ENCODE measurements at regions not wholly inside any gene's neighbourhood (a gene's known extent, or its start where the extent isn't known, plus 50 kb on each side); places are given as distances from the start of the nearest gene placed in this dataset.

GRCh38 chr3:177476921-177477435 lies 279.7 kb upstream of the TBL1XR1 start:
- H3K9me3 ChIP-seq (ENCODE audit: low read depth, low read length): no peaks in the 10 kb centered on the region
- H3K36me3 ChIP-seq (ENCODE audit: insufficient read depth, low read length): no peaks in the 10 kb centered on the region
- H3K27ac ChIP-seq: no peak overlapping the region
- no peak overlapping the region for H3K9ac ChIP-seq (ENCODE audit: insufficient read length)
- H3K4me3 ChIP-seq: no peak overlapping the region
- TF ChIP-seq FOXP2 (optimal IDR thresholded peaks at IDR 0.05; ENCODE audit: control extremely low read depth, extremely low read length, insufficient read depth) (no peak), EZH2 (IDR thresholded peaks at IDR 0.05) (no peak), POLR2AphosphoS5 (IDR thresholded peaks at IDR 0.05; ENCODE audit: borderline replicate concordance, low read depth, low read length) (no peak)
- DNase-seq (ENCODE audit: low read depth, low spot score): no peak

DNA sequence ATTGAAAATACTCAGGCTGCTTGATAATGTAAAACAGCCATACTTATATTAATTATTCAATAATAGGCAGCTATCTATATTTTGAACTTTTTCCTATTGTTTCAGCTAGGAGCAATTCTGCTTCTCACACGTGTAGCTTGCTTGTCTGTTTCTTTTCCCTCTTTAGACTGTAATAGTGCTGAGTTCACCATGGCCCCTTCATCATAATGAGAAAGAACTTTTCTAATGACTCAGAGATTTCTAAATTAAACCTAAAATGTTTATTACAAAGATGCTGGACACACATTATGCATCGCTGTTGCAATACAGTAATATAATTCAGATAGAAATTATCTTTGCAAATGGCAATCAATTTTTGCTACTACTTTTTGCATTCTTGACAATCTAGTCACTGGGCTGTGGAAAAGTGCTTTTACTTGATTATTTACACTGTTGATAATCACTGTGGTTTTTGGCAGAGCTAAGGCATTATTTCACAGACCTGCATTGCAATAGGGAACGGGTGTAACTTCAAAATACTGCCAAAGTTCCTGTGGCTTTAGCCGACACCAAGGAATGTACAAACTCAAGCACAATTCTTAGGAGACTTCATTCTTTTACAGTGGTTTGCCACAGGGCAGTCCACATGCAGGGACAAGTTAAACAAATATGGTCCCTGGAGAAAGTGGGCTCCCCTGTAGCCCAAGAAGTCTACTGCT lies 281.0 kb upstream of the TBL1XR1 start:
- peak; percentile 63 for DNase-seq (ENCODE audit: low read depth, low spot score)
- peak overlapping the region; percentile 38; the same call in 1 of the 2 replicates for H3K4me3 ChIP-seq
- TF ChIP-seq FOXP2 (optimal IDR thresholded peaks at IDR 0.05; ENCODE audit: control extremely low read depth, extremely low read length, insufficient read depth) (peak; percentile 23), POLR2AphosphoS5 (IDR thresholded peaks at IDR 0.05; ENCODE audit: borderline replicate concordance, low read depth, low read length) (no peak)
- H3K9ac ChIP-seq (ENCODE audit: insufficient read length): peak overlapping the region; percentile 8
- peak overlapping the region; percentile 81 for H3K27ac ChIP-seq
- no peaks in the 10 kb centered on the region for H3K9me3 ChIP-seq (ENCODE audit: low read depth, low read length)
- H3K36me3 ChIP-seq (ENCODE audit: insufficient read depth, low read length): no peaks in the 10 kb centered on the region

- Histone ChIP-seq H3K9ac (ENCODE audit: insufficient read length) (no peak overlapping the region), H3K4me3 (no peak overlapping the region), H3K27ac (0 out of 2 replicates have a peak overlapping the region, but pooled peaks have one; percentile 81), H3K36me3 (ENCODE audit: insufficient read depth, low read length) (no peaks in the 10 kb centered on the region), H3K9me3 (ENCODE audit: low read depth, low read length) (no peaks in the 10 kb centered on the region)
- no peak for TF ChIP-seq EZH2 (IDR thresholded peaks at IDR 0.05)
- TF ChIP-seq POLR2AphosphoS5 (IDR thresholded peaks at IDR 0.05; ENCODE audit: borderline replicate concordance, low read depth, low read length): no peak
- TF ChIP-seq FOXP2 (optimal IDR thresholded peaks at IDR 0.05; ENCODE audit: control extremely low read depth, extremely low read length, insufficient read depth): no peak
- DNase-seq (ENCODE audit: low read depth, low spot score): no peak
These were observed 282.3 kb upstream of the TBL1XR1 start for GRCh38 chr3:177479630-177480029.

GRCh38 chr3:177481329-177481728 lies 284.0 kb upstream of the TBL1XR1 start:
- no peak for TF ChIP-seq EZH2 (IDR thresholded peaks at IDR 0.05)
- no peak for TF ChIP-seq FOXP2 (optimal IDR thresholded peaks at IDR 0.05; ENCODE audit: control extremely low read depth, extremely low read length, insufficient read depth)
- no peak for TF ChIP-seq POLR2AphosphoS5 (IDR thresholded peaks at IDR 0.05; ENCODE audit: borderline replicate concordance, low read depth, low read length)
- no peak for DNase-seq (ENCODE audit: low read depth, low spot score)
- no peak overlapping the region for H3K4me3 ChIP-seq
- peaks cover 2% of the 10 kb centered on the region; the same call in 1 of the 2 replicates for H3K9me3 ChIP-seq (ENCODE audit: low read depth, low read length)
- H3K27ac ChIP-seq: no peak overlapping the region
- no peaks in the 10 kb centered on the region for H3K36me3 ChIP-seq (ENCODE audit: insufficient read depth, low read length)
- no peak overlapping the region for H3K9ac ChIP-seq (ENCODE audit: insufficient read length)

GRCh38 chr3:177482048-177482691 lies 284.9 kb upstream of the TBL1XR1 start:
- TF ChIP-seq EZH2 (IDR thresholded peaks at IDR 0.05) (no peak), FOXP2 (optimal IDR thresholded peaks at IDR 0.05; ENCODE audit: control extremely low read depth, extremely low read length, insufficient read depth) (no peak), POLR2AphosphoS5 (IDR thresholded peaks at IDR 0.05; ENCODE audit: borderline replicate concordance, low read depth, low read length) (no peak)
- no peak overlapping the region for H3K27ac ChIP-seq
- H3K9me3 ChIP-seq (ENCODE audit: low read depth, low read length): peaks cover 4% of the 10 kb centered on the region; the same call in 1 of the 2 replicates
- no peak for DNase-seq (ENCODE audit: low read depth, low spot score)
- no peak overlapping the region for H3K9ac ChIP-seq (ENCODE audit: insufficient read length)
- H3K36me3 ChIP-seq (ENCODE audit: insufficient read depth, low read length): no peaks in the 10 kb centered on the region
- H3K4me3 ChIP-seq: no peak overlapping the region

- Histone ChIP-seq H3K4me3 (no peak overlapping the region), H3K27ac (no peak overlapping the region), H3K9me3 (ENCODE audit: low read depth, low read length) (peaks cover 4% of the 10 kb centered on the region; the same call in 1 of the 2 replicates), H3K9ac (ENCODE audit: insufficient read length) (no peak overlapping the region), H3K36me3 (ENCODE audit: insufficient read depth, low read length) (no peaks in the 10 kb centered on the region)
- no peak for DNase-seq (ENCODE audit: low read depth, low spot score)
- no peak for TF ChIP-seq EZH2 (IDR thresholded peaks at IDR 0.05)
- TF ChIP-seq FOXP2 (optimal IDR thresholded peaks at IDR 0.05; ENCODE audit: control extremely low read depth, extremely low read length, insufficient read depth): no peak
- no peak for TF ChIP-seq POLR2AphosphoS5 (IDR thresholded peaks at IDR 0.05; ENCODE audit: borderline replicate concordance, low read depth, low read length)
These were observed 286.1 kb upstream of the TBL1XR1 start for GRCh38 chr3:177483182-177483967.

- Histone ChIP-seq H3K9me3 (ENCODE audit: low read depth, low read length) (peaks cover 4% of the 10 kb centered on the region; the same call in 1 of the 2 replicates), H3K9ac (ENCODE audit: insufficient read length) (no peak overlapping the region), H3K4me3 (no peak overlapping the region), H3K36me3 (ENCODE audit: insufficient read depth, low read length) (no peaks in the 10 kb centered on the region), H3K27ac (no peak overlapping the region)
- TF ChIP-seq POLR2AphosphoS5 (IDR thresholded peaks at IDR 0.05; ENCODE audit: borderline replicate concordance, low read depth, low read length) (no peak), EZH2 (IDR thresholded peaks at IDR 0.05) (no peak), FOXP2 (optimal IDR thresholded peaks at IDR 0.05; ENCODE audit: control extremely low read depth, extremely low read length, insufficient read depth) (no peak)
- no peak for DNase-seq (ENCODE audit: low read depth, low spot score)
These were observed 286.9 kb upstream of the TBL1XR1 start for GRCh38 chr3:177484206-177484605.

DNA sequence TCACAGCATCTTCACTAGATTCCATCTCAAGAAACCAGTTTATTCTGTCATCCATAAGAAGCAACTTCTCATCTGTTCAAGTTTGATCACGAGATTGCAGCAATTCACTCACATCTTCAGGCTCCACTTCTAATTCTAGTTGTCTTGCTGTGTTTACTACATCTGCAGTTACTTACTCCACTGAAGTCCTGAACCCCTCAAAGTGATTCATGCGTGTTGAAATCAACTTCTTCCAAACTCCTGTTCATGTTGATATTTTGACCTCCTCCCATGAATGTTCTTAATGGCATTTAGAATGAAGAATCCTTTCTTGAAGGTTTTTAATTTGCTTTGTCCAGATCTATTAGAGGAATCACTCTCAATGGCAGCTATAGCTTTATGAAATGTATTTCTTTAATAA lies 287.6 kb upstream of the TBL1XR1 start:
- peaks cover 4% of the 10 kb centered on the region; the same call in 1 of the 2 replicates for H3K9me3 ChIP-seq (ENCODE audit: low read depth, low read length)
- no peaks in the 10 kb centered on the region for H3K36me3 ChIP-seq (ENCODE audit: insufficient read depth, low read length)
- DNase-seq (ENCODE audit: low read depth, low spot score): no peak
- no peak overlapping the region for H3K4me3 ChIP-seq
- TF ChIP-seq EZH2 (IDR thresholded peaks at IDR 0.05) (no peak), POLR2AphosphoS5 (IDR thresholded peaks at IDR 0.05; ENCODE audit: borderline replicate concordance, low read depth, low read length) (no peak), FOXP2 (optimal IDR thresholded peaks at IDR 0.05; ENCODE audit: control extremely low read depth, extremely low read length, insufficient read depth) (no peak)
- no peak overlapping the region for H3K9ac ChIP-seq (ENCODE audit: insufficient read length)
- no peak overlapping the region for H3K27ac ChIP-seq

Data from SK-N-MC (cell line).